CD4-positive, alpha-beta memory T cell (primary cell): ENCODE measurements at regions not wholly inside any gene's neighbourhood (a gene's known extent, or its start where the extent isn't known, plus 50 kb on each side); places are given as distances from the start of the nearest gene placed in this dataset.

ENCODE experiments used
- CTCF ChIA-PET: fragments of 350-600 bp; sonication (Branson Sonifier 250); formaldehyde crosslinking; loops from one replicate; lab custom pipeline; 2021; ENCODE audit warnings: inconsistent platforms; ENCODE audit not compliant: partially characterized antibody; lab: Charles Lee
- POLR2A ChIA-PET: fragments of 350-600 bp; sonication (Branson Sonifier 250); formaldehyde crosslinking; loops from one replicate; lab custom pipeline; 2021; ENCODE audit not compliant: partially characterized antibody; lab: Charles Lee
- DNase-seq, 5 donors: peaks; one replicate each; pipeline versions ENCODE4 v3.0.0 to v3.0.0-alpha.2; 2020 to 2022; ENCODE audit warnings: mixed read lengths in 1 of 5
- H3K27ac ChIP-seq: one replicate; pipeline ENCODE4 v1.7.0; 2013; ENCODE audit warnings: low read depth, low read length
- H3K27me3 ChIP-seq: 2 replicates; pipeline ENCODE4 v1.7.0; 2013; ENCODE audit warnings: mild to moderate bottlenecking, low read length, moderate library complexity; ENCODE audit not compliant: insufficient read depth
- H3K36me3 ChIP-seq: 2 replicates; pipeline ENCODE4 v1.7.0; 2013; ENCODE audit warnings: mild to moderate bottlenecking, low read length, moderate library complexity; ENCODE audit not compliant: insufficient read depth
- H3K4me1 ChIP-seq: 2 replicates; pipeline ENCODE4 v1.7.0; 2013; ENCODE audit warnings: mild to moderate bottlenecking, low read length, moderate library complexity; ENCODE audit not compliant: insufficient read depth
- H3K4me3 ChIP-seq, 2 donors: one replicate each; pipeline ENCODE4 v1.7.0; 2013; ENCODE audit warnings: low read length in 2 of 2, mild to moderate bottlenecking in 1 of 2
- H3K9me3 ChIP-seq, 2 donors: one replicate each; pipeline ENCODE4 v1.7.0; 2013; ENCODE audit warnings: low read length in 2 of 2, control low read depth in 1 of 2; ENCODE audit not compliant: control insufficient read depth in 1 of 2
- H3K27ac Mint-ChIP-seq, 7 donors: one replicate each; pipeline ENCODE4 v1.8.0; 2020 to 2021; ENCODE audit warnings: mixed read lengths in 7 of 7, mild to moderate bottlenecking in 6 of 7, inconsistent platforms in 3 of 7, moderate library complexity in 3 of 7
- H3K27me3 Mint-ChIP-seq, 2 donors: one replicate each; pipeline ENCODE4 v1.8.0; 2020 to 2021; ENCODE audit warnings: mixed read lengths in 2 of 2
- H3K36me3 Mint-ChIP-seq, 2 donors: one replicate each; pipeline ENCODE4 v1.8.0; 2020 to 2021; ENCODE audit warnings: mixed read lengths in 2 of 2, inconsistent platforms in 1 of 2, mild to moderate bottlenecking in 1 of 2
- H3K4me1 Mint-ChIP-seq, 4 donors: one replicate each; pipeline ENCODE4 v1.8.0; 2020 to 2021; ENCODE audit warnings: mixed read lengths in 4 of 4, mild to moderate bottlenecking in 1 of 4
- H3K4me3 Mint-ChIP-seq, 8 donors: one replicate each; pipeline ENCODE4 v1.8.0; 2020 to 2021; ENCODE audit warnings: mixed read lengths in 8 of 8, mild to moderate bottlenecking in 7 of 8, moderate library complexity in 6 of 8, inconsistent platforms in 3 of 8
- H3K9me3 Mint-ChIP-seq, 8 donors: one replicate each; pipeline ENCODE4 v1.8.0; 2020 to 2021; ENCODE audit warnings: mixed read lengths in 8 of 8, mild to moderate bottlenecking in 5 of 8, inconsistent platforms in 3 of 8, moderate library complexity in 1 of 8
- intact Hi-C: fragments of 100-400 bp; cut with micrococcal nuclease; formaldehyde crosslinking; loops from one replicate; pipeline ENCODE4 v1.15.1; 2023

- DNase-seq = no peak
- no peaks in the 10 kb centered on the region for H3K4me1 Mint-ChIP-seq
- POLR2A ChIA-PET = no interaction called here
Measured at GRCh38 chr5:156134216-156134615, 192.7 kb upstream of the SGCD start.

GRCh38 chr5:156135531-156135930 lies 191.4 kb upstream of the SGCD start:
- no peaks in the 10 kb centered on the region for H3K9me3 ChIP-seq
- Mint-ChIP-seq H3K9me3 (peaks cover 0 to 5% (median 2%) of the 10 kb centered on the region in 8 donors), H3K36me3 (peaks cover 0 to 3% of the 10 kb centered on the region in 2 donors), H3K27me3 (peaks cover 0 to 6% of the 10 kb centered on the region in 2 donors), H3K27ac (no peak overlapping the region), H3K4me1 (no peaks in the 10 kb centered on the region), H3K4me3 (no peak overlapping the region)
- no peaks in the 10 kb centered on the region for H3K4me1 ChIP-seq
- CTCF ChIA-PET = no interaction called here
- H3K27me3 ChIP-seq = no peaks in the 10 kb centered on the region
- H3K27ac ChIP-seq = no peak overlapping the region
- POLR2A ChIA-PET = no interaction called here
- DNase-seq = no peak
- no peak overlapping the region for H3K4me3 ChIP-seq
- intact Hi-C loops = no loop called here
- no peaks in the 10 kb centered on the region for H3K36me3 ChIP-seq

More at GRCh38 chr5:156134216-156134615, 192.7 kb upstream of the SGCD start:
- H3K4me3 Mint-ChIP-seq = no peak overlapping the region
- H3K4me3 ChIP-seq = no peak overlapping the region
- no peaks in the 10 kb centered on the region for H3K36me3 Mint-ChIP-seq
- peaks cover 0 to 4% (median under 1%) of the 10 kb centered on the region in 8 donors for H3K9me3 Mint-ChIP-seq
- peaks cover 0 to 3% of the 10 kb centered on the region in 2 donors for H3K27me3 Mint-ChIP-seq
- no peaks in the 10 kb centered on the region for H3K4me1 ChIP-seq
- H3K27me3 ChIP-seq = no peaks in the 10 kb centered on the region
- CTCF ChIA-PET = no interaction called here
- intact Hi-C loops = no loop called here
- H3K27ac Mint-ChIP-seq = no peak overlapping the region
- no peaks in the 10 kb centered on the region for H3K9me3 ChIP-seq
- no peak overlapping the region for H3K27ac ChIP-seq
- H3K36me3 ChIP-seq = no peaks in the 10 kb centered on the region

- Histone ChIP-seq H3K4me3 (no peak overlapping the region), H3K9me3 (no peaks in the 10 kb centered on the region), H3K27ac (no peak overlapping the region), H3K27me3 (no peaks in the 10 kb centered on the region), H3K4me1 (no peaks in the 10 kb centered on the region), H3K36me3 (no peaks in the 10 kb centered on the region)
- intact Hi-C loops = no loop called here
- POLR2A ChIA-PET = no interaction called here
- DNase-seq = no peak
- Mint-ChIP-seq H3K4me1 (no peaks in the 10 kb centered on the region), H3K27ac (no peak overlapping the region), H3K4me3 (no peak overlapping the region), H3K27me3 (peaks cover 0 to 6% of the 10 kb centered on the region in 2 donors), H3K9me3 (peaks cover 0 to 13% (median 3%) of the 10 kb centered on the region in 8 donors), H3K36me3 (peaks cover 0 to 3% of the 10 kb centered on the region in 2 donors)
- CTCF ChIA-PET = no interaction called here
Measured at GRCh38 chr5:156137071-156137869, 189.7 kb upstream of the SGCD start.

GRCh38 chr5:156142867-156143266 lies 184.1 kb upstream of the SGCD start:
- peaks cover 0 to 3% of the 10 kb centered on the region in 2 donors for H3K27me3 Mint-ChIP-seq
- peaks cover 0 to 21% (median 10%) of the 10 kb centered on the region in 8 donors for H3K9me3 Mint-ChIP-seq
- POLR2A ChIA-PET = no interaction called here
- no peak overlapping the region for H3K4me3 Mint-ChIP-seq
- Histone ChIP-seq H3K36me3 (no peaks in the 10 kb centered on the region), H3K27me3 (no peaks in the 10 kb centered on the region), H3K27ac (no peak overlapping the region), H3K9me3 (no peaks in the 10 kb centered on the region), H3K4me1 (no peaks in the 10 kb centered on the region), H3K4me3 (no peak overlapping the region)
- intact Hi-C loops = no loop called here
- no peak for DNase-seq
- peaks cover 0 to 3% of the 10 kb centered on the region in 2 donors for H3K36me3 Mint-ChIP-seq
- no peak overlapping the region for H3K27ac Mint-ChIP-seq
- CTCF ChIA-PET = no interaction called here
- H3K4me1 Mint-ChIP-seq = no peaks in the 10 kb centered on the region

- CTCF ChIA-PET = no interaction called here
- no peaks in the 10 kb centered on the region for H3K9me3 ChIP-seq
- Mint-ChIP-seq H3K36me3 (no peaks in the 10 kb centered on the region), H3K9me3 (peaks cover 0 to 10% (median 5%) of the 10 kb centered on the region in 8 donors), H3K27ac (no peak overlapping the region), H3K4me3 (no peak overlapping the region), H3K27me3 (no peaks in the 10 kb centered on the region), H3K4me1 (no peaks in the 10 kb centered on the region)
- no peaks in the 10 kb centered on the region for H3K36me3 ChIP-seq
- POLR2A ChIA-PET = no interaction called here
- intact Hi-C loops = no loop called here
- H3K4me3 ChIP-seq = no peak overlapping the region
- no peak overlapping the region for H3K27ac ChIP-seq
- no peaks in the 10 kb centered on the region for H3K27me3 ChIP-seq
- DNase-seq = peak in 1 of 5 donors; percentile 9
- H3K4me1 ChIP-seq = no peaks in the 10 kb centered on the region
Measured at GRCh38 chr5:156147261-156147943, 179.6 kb upstream of the SGCD start.

GRCh38 chr5:156147944-156148285 lies 179.0 kb upstream of the SGCD start:
- Mint-ChIP-seq H3K27me3 (no peaks in the 10 kb centered on the region), H3K4me3 (no peak overlapping the region), H3K4me1 (no peaks in the 10 kb centered on the region), H3K36me3 (no peaks in the 10 kb centered on the region), H3K9me3 (peaks cover 0 to 6% (median 2%) of the 10 kb centered on the region in 8 donors), H3K27ac (no peak overlapping the region)
- no peak for DNase-seq
- no peaks in the 10 kb centered on the region for H3K36me3 ChIP-seq
- H3K27me3 ChIP-seq = no peaks in the 10 kb centered on the region
- no peak overlapping the region for H3K27ac ChIP-seq
- intact Hi-C loops = no loop called here
- H3K9me3 ChIP-seq = no peaks in the 10 kb centered on the region
- ChIA-PET POLR2A (no interaction called here), CTCF (no interaction called here)
- no peak overlapping the region for H3K4me3 ChIP-seq
- H3K4me1 ChIP-seq = no peaks in the 10 kb centered on the region

GRCh38 chr5:156148301-156148700 lies 178.7 kb upstream of the SGCD start:
- Histone ChIP-seq H3K4me1 (no peaks in the 10 kb centered on the region), H3K27ac (no peak overlapping the region), H3K27me3 (no peaks in the 10 kb centered on the region), H3K9me3 (no peaks in the 10 kb centered on the region), H3K4me3 (no peak overlapping the region), H3K36me3 (no peaks in the 10 kb centered on the region)
- ChIA-PET CTCF (no interaction called here), POLR2A (no interaction called here)
- no peak for DNase-seq
- Mint-ChIP-seq H3K27ac (no peak overlapping the region), H3K4me3 (no peak overlapping the region), H3K36me3 (no peaks in the 10 kb centered on the region), H3K27me3 (no peaks in the 10 kb centered on the region), H3K4me1 (no peaks in the 10 kb centered on the region), H3K9me3 (peaks cover 0 to 6% (median 0%) of the 10 kb centered on the region in 8 donors)
- intact Hi-C loops = no loop called here
